ENCODE measurements at regions not wholly inside any gene's neighbourhood (a gene's known extent, or its start where the extent isn't known, plus 50 kb on each side); places are given as distances from the start of the nearest gene placed in this dataset.

DNA sequence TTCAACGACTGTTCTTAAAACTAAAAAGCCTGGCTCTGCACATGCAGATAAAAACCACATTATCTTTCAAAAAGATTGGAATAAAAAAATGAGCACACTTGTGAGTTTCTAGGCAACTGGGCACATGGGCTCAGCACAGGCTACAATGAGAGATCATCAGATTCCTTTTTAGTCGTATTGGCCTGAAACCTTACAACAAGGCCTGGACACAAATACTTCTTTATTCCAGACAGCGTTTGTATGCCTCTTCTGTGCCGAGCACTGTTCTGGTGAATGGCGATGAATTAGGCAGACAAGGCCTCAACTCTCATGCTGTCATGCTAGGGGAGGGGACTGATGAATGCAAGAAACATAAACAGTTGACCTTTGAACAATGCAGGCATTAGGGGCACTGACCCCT is 463.0 kb downstream of the AACS start:
- TF ChIP-seq POLR2A (IDR thresholded peaks at IDR 0.05): no peak
- TF ChIP-seq, protein P1, sequence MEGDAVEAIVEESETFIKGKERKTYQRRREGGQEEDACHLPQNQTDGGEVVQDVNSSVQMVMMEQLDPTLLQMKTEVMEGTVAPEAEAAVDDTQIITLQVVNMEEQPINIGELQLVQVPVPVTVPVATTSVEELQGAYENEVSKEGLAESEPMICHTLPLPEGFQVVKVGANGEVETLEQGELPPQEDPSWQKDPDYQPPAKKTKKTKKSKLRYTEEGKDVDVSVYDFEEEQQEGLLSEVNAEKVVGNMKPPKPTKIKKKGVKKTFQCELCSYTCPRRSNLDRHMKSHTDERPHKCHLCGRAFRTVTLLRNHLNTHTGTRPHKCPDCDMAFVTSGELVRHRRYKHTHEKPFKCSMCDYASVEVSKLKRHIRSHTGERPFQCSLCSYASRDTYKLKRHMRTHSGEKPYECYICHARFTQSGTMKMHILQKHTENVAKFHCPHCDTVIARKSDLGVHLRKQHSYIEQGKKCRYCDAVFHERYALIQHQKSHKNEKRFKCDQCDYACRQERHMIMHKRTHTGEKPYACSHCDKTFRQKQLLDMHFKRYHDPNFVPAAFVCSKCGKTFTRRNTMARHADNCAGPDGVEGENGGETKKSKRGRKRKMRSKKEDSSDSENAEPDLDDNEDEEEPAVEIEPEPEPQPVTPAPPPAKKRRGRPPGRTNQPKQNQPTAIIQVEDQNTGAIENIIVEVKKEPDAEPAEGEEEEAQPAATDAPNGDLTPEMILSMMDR (IDR thresholded peaks at IDR 0.05): no peak
